ENCODE measurements at regions not wholly inside any gene's neighbourhood (a gene's known extent, or its start where the extent isn't known, plus 50 kb on each side); places are given as distances from the start of the nearest gene placed in this dataset.

- peaks cover 26% of the 10 kb centered on the region for H3K4me1 Mint-ChIP-seq
- DNase-seq, result no peak
- H3K9me3 Mint-ChIP-seq, result no peaks in the 10 kb centered on the region
- no peak overlapping the region for H3K4me3 Mint-ChIP-seq
- TF ChIP-seq CTCF (IDR thresholded peaks at IDR 0.05), result no peak
- no peak overlapping the region for H3K27ac Mint-ChIP-seq
- no peaks in the 10 kb centered on the region for H3K36me3 Mint-ChIP-seq (ENCODE audit: low read depth)
- no peaks in the 10 kb centered on the region for H3K27me3 Mint-ChIP-seq (ENCODE audit: low read depth, poor library complexity)
These were observed 136.9 kb upstream of the TOPAZ1 start for GRCh38 chr3:44104668-44105321.

- H3K9me3 Mint-ChIP-seq, result no peaks in the 10 kb centered on the region
- DNase-seq, result no peak
- H3K36me3 Mint-ChIP-seq (ENCODE audit: low read depth), result no peaks in the 10 kb centered on the region
- H3K4me1 Mint-ChIP-seq, result peaks cover 26% of the 10 kb centered on the region
- H3K27me3 Mint-ChIP-seq (ENCODE audit: low read depth, poor library complexity), result no peaks in the 10 kb centered on the region
- TF ChIP-seq CTCF (IDR thresholded peaks at IDR 0.05), result no peak
- no peak overlapping the region for H3K27ac Mint-ChIP-seq
- no peak overlapping the region for H3K4me3 Mint-ChIP-seq
These were observed 136.1 kb upstream of the TOPAZ1 start for GRCh38 chr3:44105571-44105970.

- peaks cover 26% of the 10 kb centered on the region for H3K4me1 Mint-ChIP-seq
- no peak overlapping the region for H3K4me3 Mint-ChIP-seq
- H3K36me3 Mint-ChIP-seq (ENCODE audit: low read depth), result no peaks in the 10 kb centered on the region
- no peak overlapping the region for H3K27ac Mint-ChIP-seq
- no peaks in the 10 kb centered on the region for H3K27me3 Mint-ChIP-seq (ENCODE audit: low read depth, poor library complexity)
- no peak for TF ChIP-seq CTCF (IDR thresholded peaks at IDR 0.05)
- H3K9me3 Mint-ChIP-seq, result no peaks in the 10 kb centered on the region
- no peak for DNase-seq
These were observed 134.9 kb upstream of the TOPAZ1 start for GRCh38 chr3:44106756-44107155.

- no peak overlapping the region for H3K4me3 Mint-ChIP-seq
- H3K4me1 Mint-ChIP-seq, result peaks cover 26% of the 10 kb centered on the region
- no peaks in the 10 kb centered on the region for H3K27me3 Mint-ChIP-seq (ENCODE audit: low read depth, poor library complexity)
- DNase-seq, result no peak
- H3K27ac Mint-ChIP-seq, result no peak overlapping the region
- H3K36me3 Mint-ChIP-seq (ENCODE audit: low read depth), result no peaks in the 10 kb centered on the region
- no peak for TF ChIP-seq CTCF (IDR thresholded peaks at IDR 0.05)
- H3K9me3 Mint-ChIP-seq, result no peaks in the 10 kb centered on the region
These were observed 133.2 kb upstream of the TOPAZ1 start for GRCh38 chr3:44108481-44108880.

- Mint-ChIP-seq H3K4me3 (no peak overlapping the region), H3K36me3 (ENCODE audit: low read depth) (no peaks in the 10 kb centered on the region), H3K27ac (no peak overlapping the region), H3K9me3 (no peaks in the 10 kb centered on the region), H3K4me1 (peaks cover 23% of the 10 kb centered on the region), H3K27me3 (ENCODE audit: low read depth, poor library complexity) (peaks cover 6% of the 10 kb centered on the region)
- DNase-seq, result no peak
- TF ChIP-seq CTCF (IDR thresholded peaks at IDR 0.05), result no peak
These were observed 131.8 kb upstream of the TOPAZ1 start for GRCh38 chr3:44109771-44110361.

- H3K27ac Mint-ChIP-seq, result no peak overlapping the region
- no peak for TF ChIP-seq CTCF (IDR thresholded peaks at IDR 0.05)
- H3K9me3 Mint-ChIP-seq, result no peaks in the 10 kb centered on the region
- H3K4me3 Mint-ChIP-seq, result no peak overlapping the region
- no peak for DNase-seq
- no peaks in the 10 kb centered on the region for H3K36me3 Mint-ChIP-seq (ENCODE audit: low read depth)
- H3K27me3 Mint-ChIP-seq (ENCODE audit: low read depth, poor library complexity), result peaks cover 6% of the 10 kb centered on the region
- peaks cover 15% of the 10 kb centered on the region for H3K4me1 Mint-ChIP-seq
These were observed 131.0 kb upstream of the TOPAZ1 start for GRCh38 chr3:44110648-44111047.

All from nephron progenitor cell (in vitro differentiated cells).